Esophagus muscularis mucosa (tissue), 4 donors: ENCODE measurements at regions not wholly inside any gene's neighbourhood (a gene's known extent, or its start where the extent isn't known, plus 50 kb on each side); places are given as distances from the start of the nearest gene placed in this dataset.

ENCODE experiments used
- DNase-seq: peaks from one replicate; pipeline ENCODE4 v3.0.0-alpha.2; 2017; ENCODE audit errors: extremely low spot score
- H3K27ac ChIP-seq, 4 donors: fragments of 200-600 bp; sonication (generic); replicated peaks in 1 of 4; 1 replicate in 3 of 4; 2 replicates in 1 of 4; pipeline ENCODE4 v1.5.1; 2016 to 2019; ENCODE audit warnings: mild to moderate bottlenecking in 1 of 4
- H3K27me3 ChIP-seq, 4 donors: fragments of 200-600 bp; sonication (generic); one replicate each; pipeline versions ENCODE4 v1.5.1 to v1.6.0; 2016 to 2019
- H3K36me3 ChIP-seq, 4 donors: fragments of 200-600 bp; sonication (generic); one replicate each; pipeline ENCODE4 v1.5.1; 2016 to 2019
- H3K4me1 ChIP-seq, 4 donors: fragments of 200-600 bp; sonication (generic); one replicate each; pipeline ENCODE4 v1.5.1; 2016 to 2019
- H3K4me3 ChIP-seq, 4 donors: fragments of 200-600 bp; sonication (generic); 1 replicate in 2 of 4; 2 replicates in 2 of 4; pipeline ENCODE4 v1.5.1; 2016 to 2019; ENCODE audit warnings: mild to moderate bottlenecking in 4 of 4, moderate library complexity in 1 of 4
- H3K9me3 ChIP-seq, 4 donors: fragments of 200-600 bp; sonication (generic); 1 replicate in 3 of 4; 2 replicates in 1 of 4; pipeline ENCODE4 v1.5.1; 2016 to 2019
- EP300 ChIP-seq: sonication (generic); formaldehyde crosslinking; IDR thresholded peaks from one replicate; pipeline ENCODE4 v1.6.1; 2017; ENCODE audit warnings: antibody characterized with exemption
- POLR2A ChIP-seq: fragments of 450-650 bp; IDR thresholded peaks from one replicate; pipeline ENCODE4 v1.6.1; 2017; ENCODE audit warnings: antibody characterized with exemption, moderate library complexity, mild to moderate bottlenecking, low read depth
- POLR2AphosphoS5 ChIP-seq, 2 donors: sonication (generic); formaldehyde crosslinking; IDR thresholded peaks; one replicate each; pipeline ENCODE4 v1.6.1; 2017; ENCODE audit warnings: antibody characterized with exemption in 2 of 2
- WGBS: methylation state at CpG from one replicate; pipeline ENCODE4 v1.1.5; 2018; 5-methylcytosine and 5-hydroxymethylcytosine counted together
- intact Hi-C: fragments of 100-400 bp; cut with DNase I; formaldehyde crosslinking; loops from one replicate; pipeline ENCODE4 v1.15.1; 2023
- TF ChIP-seq, protein P1 (sequence below), 3 experiments: fragments of 200-600 bp in 2 of 3; fragments of 450-650 bp in 1 of 3; sonication (generic) in 2 of 3; IDR thresholded peaks; one replicate each; pipeline ENCODE4 v1.5.1; 2017 to 2019; ENCODE audit warnings: antibody characterized with exemption in 3 of 3, mild to moderate bottlenecking in 2 of 3, moderate library complexity in 1 of 3

DNA sequence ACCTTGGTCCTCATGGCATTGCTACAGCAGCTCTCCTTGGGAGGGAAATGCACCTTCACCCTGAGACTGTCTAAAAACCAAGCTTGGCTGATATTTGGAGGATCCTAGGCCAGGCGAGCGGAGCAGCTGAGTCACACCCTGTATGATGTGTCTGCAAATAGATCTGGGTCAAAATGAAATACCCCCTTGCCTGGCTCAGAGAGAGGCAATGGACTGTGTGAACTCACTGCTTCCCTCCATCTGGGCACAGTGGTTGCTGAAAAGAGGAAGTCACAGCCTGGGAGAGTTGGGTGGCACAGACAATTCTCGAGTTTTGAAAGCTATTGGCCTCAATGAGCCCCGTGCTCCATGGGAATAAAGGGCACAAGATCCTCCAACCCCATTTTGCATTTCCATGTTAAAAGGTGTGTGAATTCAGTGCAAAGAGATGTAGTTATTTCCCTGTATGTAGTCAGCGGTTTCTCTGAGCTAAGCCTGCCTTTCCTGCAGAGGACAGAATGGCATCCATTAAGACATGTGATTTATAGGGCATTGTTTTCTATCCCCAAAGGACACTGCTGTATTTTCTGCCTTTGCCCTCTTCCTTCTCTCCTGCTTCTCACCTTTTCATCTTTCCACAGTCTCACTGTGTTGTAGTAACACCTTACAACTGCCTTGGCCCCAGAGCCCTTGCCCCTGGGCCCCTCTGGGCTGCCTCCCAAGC, 177.2 kb downstream of the GADD45G start:
- WGBS, result 84% methylated on average over 5 of the region's 5 CpGs
- H3K27ac ChIP-seq, result no peak overlapping the region
- H3K36me3 ChIP-seq, result no peaks in the 10 kb centered on the region
- no peak overlapping the region for H3K4me3 ChIP-seq
- H3K27me3 ChIP-seq, result no peaks in the 10 kb centered on the region
- DNase-seq, result no peak
- intact Hi-C loops, result no loop called here
- no peaks in the 10 kb centered on the region for H3K9me3 ChIP-seq
- peaks cover 3 to 9% (median 8%) of the 10 kb centered on the region in 4 donors for H3K4me1 ChIP-seq
- no peak for TF ChIP-seq POLR2AphosphoS5 (IDR thresholded peaks at IDR 0.05)
- TF ChIP-seq POLR2A, result no peak
- TF ChIP-seq, protein P1, sequence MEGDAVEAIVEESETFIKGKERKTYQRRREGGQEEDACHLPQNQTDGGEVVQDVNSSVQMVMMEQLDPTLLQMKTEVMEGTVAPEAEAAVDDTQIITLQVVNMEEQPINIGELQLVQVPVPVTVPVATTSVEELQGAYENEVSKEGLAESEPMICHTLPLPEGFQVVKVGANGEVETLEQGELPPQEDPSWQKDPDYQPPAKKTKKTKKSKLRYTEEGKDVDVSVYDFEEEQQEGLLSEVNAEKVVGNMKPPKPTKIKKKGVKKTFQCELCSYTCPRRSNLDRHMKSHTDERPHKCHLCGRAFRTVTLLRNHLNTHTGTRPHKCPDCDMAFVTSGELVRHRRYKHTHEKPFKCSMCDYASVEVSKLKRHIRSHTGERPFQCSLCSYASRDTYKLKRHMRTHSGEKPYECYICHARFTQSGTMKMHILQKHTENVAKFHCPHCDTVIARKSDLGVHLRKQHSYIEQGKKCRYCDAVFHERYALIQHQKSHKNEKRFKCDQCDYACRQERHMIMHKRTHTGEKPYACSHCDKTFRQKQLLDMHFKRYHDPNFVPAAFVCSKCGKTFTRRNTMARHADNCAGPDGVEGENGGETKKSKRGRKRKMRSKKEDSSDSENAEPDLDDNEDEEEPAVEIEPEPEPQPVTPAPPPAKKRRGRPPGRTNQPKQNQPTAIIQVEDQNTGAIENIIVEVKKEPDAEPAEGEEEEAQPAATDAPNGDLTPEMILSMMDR (IDR thresholded peaks at IDR 0.05), result no peak
- TF ChIP-seq EP300, result no peak

DNA sequence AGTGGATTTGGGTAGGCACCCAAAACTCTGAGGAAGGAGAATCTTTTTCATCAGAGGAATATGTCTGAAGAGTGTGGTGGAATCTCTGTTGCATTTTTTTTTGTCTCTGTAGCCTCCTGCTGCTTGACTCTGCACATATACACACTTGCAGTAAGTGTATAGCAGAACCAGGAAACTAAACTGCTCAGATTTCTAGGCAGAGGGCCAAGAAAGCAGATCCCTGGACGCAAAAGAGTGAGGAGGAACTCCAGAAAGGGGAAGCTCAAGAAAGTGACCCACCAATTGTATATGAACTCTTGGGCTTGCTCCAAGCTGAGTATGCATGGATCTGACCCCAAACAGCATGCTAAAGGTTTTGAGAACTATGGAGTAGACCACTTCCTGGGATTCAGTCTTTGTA, 181.8 kb downstream of the GADD45G start:
- H3K4me3 ChIP-seq, result no peak overlapping the region
- H3K27me3 ChIP-seq, result no peaks in the 10 kb centered on the region
- H3K9me3 ChIP-seq, result no peaks in the 10 kb centered on the region
- H3K36me3 ChIP-seq, result no peaks in the 10 kb centered on the region
- H3K4me1 ChIP-seq, result peaks cover 0 to under 1% (median 0%) of the 10 kb centered on the region in 4 donors
- intact Hi-C loops, result no loop called here
- WGBS, result 15% methylated on average over 1 of the region's 1 CpG
- no peak for DNase-seq
- H3K27ac ChIP-seq, result no peak overlapping the region
- TF ChIP-seq POLR2A (no peak), POLR2AphosphoS5 (IDR thresholded peaks at IDR 0.05) (no peak), EP300 (no peak)
- TF ChIP-seq, protein P1 (IDR thresholded peaks at IDR 0.05), result no peak

DNA sequence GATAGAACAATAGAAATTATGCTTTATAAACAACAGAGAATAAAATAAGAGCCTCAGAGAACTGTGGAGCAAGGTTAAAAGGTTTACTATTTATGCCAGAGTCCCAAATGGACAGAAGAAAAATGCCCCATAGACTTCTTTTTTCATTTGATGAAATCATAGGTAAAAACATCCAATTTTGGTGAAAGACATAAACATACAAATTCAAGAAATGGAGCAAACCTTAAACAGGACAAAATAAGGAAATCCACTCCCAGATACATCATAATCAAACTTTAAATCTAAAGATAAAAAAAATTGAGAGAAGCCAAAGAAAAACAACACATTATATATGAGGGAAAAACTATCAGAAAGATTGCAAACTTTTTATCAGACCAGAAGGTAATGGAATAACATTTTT, 182.8 kb downstream of the GADD45G start:
- TF ChIP-seq POLR2AphosphoS5 (IDR thresholded peaks at IDR 0.05) (no peak), POLR2A (no peak), EP300 (no peak)
- TF ChIP-seq, protein P1 (IDR thresholded peaks at IDR 0.05), result no peak
- DNase-seq, result no peak
- no peak overlapping the region for H3K27ac ChIP-seq
- H3K4me3 ChIP-seq, result no peak overlapping the region
- no peaks in the 10 kb centered on the region for H3K9me3 ChIP-seq
- no peaks in the 10 kb centered on the region for H3K4me1 ChIP-seq
- H3K36me3 ChIP-seq, result no peaks in the 10 kb centered on the region
- intact Hi-C loops, result no loop called here
- H3K27me3 ChIP-seq, result no peaks in the 10 kb centered on the region

DNA sequence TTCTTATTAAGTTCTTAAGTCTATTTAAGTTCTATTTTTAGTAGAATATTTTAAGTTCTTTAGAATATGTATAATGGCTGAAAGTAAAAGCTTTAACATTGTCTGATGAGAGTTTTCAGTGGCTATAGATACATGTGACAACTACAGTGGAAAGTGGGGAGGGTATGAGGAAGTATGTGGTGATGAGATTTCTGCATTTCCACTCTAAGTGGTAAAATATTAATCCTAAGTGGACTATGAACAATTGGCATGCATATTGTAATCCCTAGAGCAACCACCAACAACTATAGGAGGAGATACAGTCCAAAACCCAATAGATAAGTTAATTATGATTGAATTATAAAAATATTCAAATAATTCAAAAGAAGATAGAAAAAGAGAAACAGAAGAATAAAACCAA, 183.6 kb downstream of the GADD45G start:
- H3K36me3 ChIP-seq, result no peaks in the 10 kb centered on the region
- no peaks in the 10 kb centered on the region for H3K9me3 ChIP-seq
- no peak for DNase-seq
- H3K27me3 ChIP-seq, result no peaks in the 10 kb centered on the region
- intact Hi-C loops, result no loop called here
- H3K4me3 ChIP-seq, result no peak overlapping the region
- TF ChIP-seq POLR2AphosphoS5 (IDR thresholded peaks at IDR 0.05) (no peak), EP300 (no peak), POLR2A (no peak)
- TF ChIP-seq, protein P1 (IDR thresholded peaks at IDR 0.05), result no peak
- H3K27ac ChIP-seq, result no peak overlapping the region
- no peaks in the 10 kb centered on the region for H3K4me1 ChIP-seq

DNA sequence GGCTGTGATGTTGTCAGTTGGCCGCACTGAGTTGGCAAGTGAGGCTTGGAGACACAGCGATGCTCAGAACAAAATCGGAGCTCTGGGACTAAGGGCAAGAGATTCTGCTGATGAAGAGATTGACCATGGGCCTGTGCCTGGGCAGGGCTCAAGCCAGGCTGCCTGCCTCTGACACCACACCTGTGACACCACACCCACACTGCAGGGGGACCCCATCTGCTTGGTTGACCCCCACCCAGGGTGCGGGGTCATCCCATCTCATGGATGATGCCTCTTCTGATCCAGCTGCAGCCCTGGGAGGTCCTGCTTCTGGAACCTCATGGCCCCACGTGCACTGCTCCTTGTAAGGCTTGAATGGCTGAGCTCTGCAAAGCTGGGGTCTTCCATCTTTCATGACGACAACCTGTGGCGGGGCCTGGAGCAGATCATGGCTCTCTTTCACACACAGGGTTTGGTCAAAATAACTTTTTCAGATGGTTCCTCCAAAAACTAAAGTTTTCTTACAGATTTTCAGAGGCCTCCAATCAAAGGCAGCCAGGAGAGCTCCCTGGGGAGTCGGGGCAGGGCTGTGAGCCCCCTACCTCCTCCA, 185.2 kb downstream of the GADD45G start:
- H3K4me3 ChIP-seq, result no peak overlapping the region
- H3K27me3 ChIP-seq, result no peaks in the 10 kb centered on the region
- TF ChIP-seq, protein P1 (IDR thresholded peaks at IDR 0.05), result no peak
- TF ChIP-seq EP300 (no peak), POLR2A (no peak), POLR2AphosphoS5 (IDR thresholded peaks at IDR 0.05) (no peak)
- no peaks in the 10 kb centered on the region for H3K4me1 ChIP-seq
- 99% methylated on average over 7 of the region's 8 CpGs for WGBS
- H3K36me3 ChIP-seq, result no peaks in the 10 kb centered on the region
- intact Hi-C loops, result no loop called here
- H3K27ac ChIP-seq, result no peak overlapping the region
- no peak for DNase-seq
- H3K9me3 ChIP-seq, result no peaks in the 10 kb centered on the region
